Cardiac fibroblast (primary cell): ENCODE measurements at regions not wholly inside any gene's neighbourhood (a gene's known extent, or its start where the extent isn't known, plus 50 kb on each side); places are given as distances from the start of the nearest gene placed in this dataset.
A peak's percentile ranks its signal among the peaks of the same experiment; 100 is the strongest.

Experiments
- DNase-seq, 2 donors: peaks; one replicate each; pipeline versions ENCODE4 v3.0.0 to v3.0.0-alpha.2; 2010; ENCODE audit warnings: low read depth in 2 of 2
- H3K4me3 ChIP-seq, 2 donors: replicated peaks in 1 of 2; 1 replicate in 1 of 2; 2 replicates in 1 of 2; pipeline ENCODE4 v1.5.1; 2011; ENCODE audit warnings: low read depth in 2 of 2, low read length in 2 of 2, mild to moderate bottlenecking in 2 of 2, moderate library complexity in 1 of 2
- CTCF ChIP-seq: IDR thresholded peaks from one replicate; pipeline ENCODE4 v1.5.1; 2011; ENCODE audit warnings: low read depth, mild to moderate bottlenecking, low read length, inconsistent platforms

GRCh38 chr4:20062054-20062453, 189.7 kb upstream of the SLIT2 start:
- peak; percentile 17 to 36 for DNase-seq
- no peak for TF ChIP-seq CTCF
- no peak overlapping the region for H3K4me3 ChIP-seq

- no peak for DNase-seq
- TF ChIP-seq CTCF = no peak
- H3K4me3 ChIP-seq = no peak overlapping the region
Measured at GRCh38 chr4:20050768-20051167, 200.9 kb upstream of the SLIT2 start.

- TF ChIP-seq CTCF = no peak
- DNase-seq = no peak
- no peak overlapping the region for H3K4me3 ChIP-seq
Measured at GRCh38 chr4:20049889-20050288, 201.8 kb upstream of the SLIT2 start.

GRCh38 chr4:20046931-20047677, 204.6 kb upstream of the SLIT2 start:
- no peak for TF ChIP-seq CTCF
- no peak overlapping the region for H3K4me3 ChIP-seq
- DNase-seq = peak; percentile 18 to 19

- DNase-seq = no peak
- TF ChIP-seq CTCF = no peak
- H3K4me3 ChIP-seq = no peak overlapping the region
Measured at GRCh38 chr4:20046179-20046578, 205.5 kb upstream of the SLIT2 start.

- no peak overlapping the region for H3K4me3 ChIP-seq
- TF ChIP-seq CTCF = no peak
- no peak for DNase-seq
Measured at GRCh38 chr4:20044966-20045365, 206.7 kb upstream of the SLIT2 start.

GRCh38 chr4:20044502-20044911, 207.2 kb upstream of the SLIT2 start:
- H3K4me3 ChIP-seq = no peak overlapping the region
- DNase-seq = peak; percentile 6 to 71
- no peak for TF ChIP-seq CTCF
